Stimulated activated naive CD4-positive, alpha-beta T cell (primary cell): ENCODE measurements at regions not wholly inside any gene's neighbourhood (a gene's known extent, or its start where the extent isn't known, plus 50 kb on each side); places are given as distances from the start of the nearest gene placed in this dataset.
"Not testable (repeated sequence)": the region's sequence is repeated elsewhere in the genome, so short reads cannot be mapped to it uniquely, and the experiment has no call there.

Experiments used
- DNase-seq, 6 experiments: peaks; one replicate each; lab custom pipeline; 2025; lab: John Stamatoyannopoulos, UW

- no peak for DNase-seq
Measured at GRCh38 chr15:95758851-95759250, 571.6 kb upstream of the NR2F2 start.

GRCh38 chr15:95760508-95760907 is 570.0 kb upstream of the NR2F2 start:
- no peak for DNase-seq

GRCh38 chr15:95761501-95762165 is 568.9 kb upstream of the NR2F2 start:
- no peak for DNase-seq

DNA sequence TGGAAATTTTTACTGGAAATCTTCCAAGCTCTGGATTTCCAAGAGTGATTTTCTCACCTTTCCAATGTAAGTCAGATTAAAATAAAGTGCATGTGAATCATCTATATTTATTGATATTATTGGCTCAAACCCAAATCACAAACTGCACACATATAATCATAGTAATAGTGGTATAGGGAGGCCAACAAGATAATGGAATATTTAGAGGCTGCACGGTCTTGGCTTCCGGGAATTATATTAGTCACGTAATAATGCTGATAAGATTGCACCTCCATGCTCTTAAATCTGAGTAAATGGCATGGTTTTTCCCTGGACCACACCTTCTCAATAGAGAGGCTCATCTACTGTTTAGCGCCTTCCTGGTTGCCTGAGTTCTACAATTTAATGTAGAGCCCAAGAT is 567.1 kb upstream of the NR2F2 start:
- DNase-seq, result no peak

GRCh38 chr15:95765161-95765560 is 565.3 kb upstream of the NR2F2 start:
- DNase-seq, result no peak

GRCh38 chr15:95770196-95770595 is 560.3 kb upstream of the NR2F2 start:
- no peak for DNase-seq

GRCh38 chr15:95772982-95773381 is 557.5 kb upstream of the NR2F2 start:
- no peak for DNase-seq

- no peak for DNase-seq
Measured at GRCh38 chr15:95784508-95784907, 546.0 kb upstream of the NR2F2 start.

DNA sequence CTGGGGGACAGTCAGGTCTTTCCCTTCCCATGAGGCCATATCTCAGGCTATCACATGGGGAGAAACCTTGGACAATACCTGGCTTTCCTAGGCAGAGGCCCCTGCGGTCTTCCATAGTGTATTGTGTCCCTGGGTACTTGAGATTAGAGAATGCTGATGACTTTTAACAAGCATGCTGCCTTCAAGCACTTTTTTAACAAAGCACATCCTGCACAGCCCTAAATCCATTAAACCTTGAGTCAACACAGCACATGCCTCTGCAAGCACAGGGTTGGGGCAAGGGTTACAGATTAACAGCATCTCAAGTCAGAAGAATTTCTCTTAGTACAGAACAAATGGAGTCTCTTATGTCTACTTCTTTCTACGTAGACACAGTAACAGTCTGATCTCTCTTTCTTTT is 545.2 kb upstream of the NR2F2 start:
- DNase-seq, result not testable (repeated sequence)

DNA sequence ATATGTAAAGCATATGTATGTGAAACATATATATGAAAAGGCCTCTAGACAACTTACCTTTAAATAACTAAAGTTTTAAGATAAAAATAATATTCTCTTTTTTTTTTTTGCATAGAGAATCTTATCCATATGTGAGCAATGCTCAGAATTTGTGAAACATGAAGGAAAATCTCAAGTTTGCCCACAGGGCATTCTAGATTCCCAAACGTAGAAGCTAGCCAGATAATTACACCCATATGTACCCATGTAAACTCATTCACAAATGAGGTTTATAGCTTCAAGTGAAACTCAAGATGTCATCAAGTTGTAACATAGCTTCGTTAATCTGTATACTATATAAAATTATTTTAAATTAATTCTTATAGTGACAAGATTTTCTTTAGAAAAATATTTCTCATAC is 537.3 kb upstream of the NR2F2 start:
- no peak for DNase-seq

GRCh38 chr15:95795386-95795785 is 535.1 kb upstream of the NR2F2 start:
- no peak for DNase-seq

GRCh38 chr15:95799286-95800200 is 531.0 kb upstream of the NR2F2 start:
- DNase-seq, result no peak

DNA sequence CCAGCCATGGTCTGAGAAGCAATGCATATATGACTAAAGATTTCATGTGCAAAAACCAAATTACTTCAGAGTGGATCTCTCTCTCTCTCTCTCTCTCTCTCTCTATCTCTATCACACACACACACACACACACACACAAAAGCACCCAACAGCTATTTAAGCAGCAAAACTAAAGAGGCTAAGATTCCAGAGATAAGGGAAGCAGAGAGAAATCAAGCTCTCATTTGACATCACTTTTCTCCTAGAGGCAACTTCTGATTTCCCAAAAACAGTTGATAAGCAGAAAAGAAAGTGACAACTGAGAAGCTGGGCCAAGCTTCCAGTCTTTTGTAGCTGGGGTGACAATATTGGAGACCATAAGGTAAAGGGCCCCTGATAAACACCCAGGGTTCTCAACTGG is 526.0 kb upstream of the NR2F2 start:
- no peak for DNase-seq

GRCh38 chr15:95812491-95812890 is 518.0 kb upstream of the NR2F2 start:
- DNase-seq, result no peak

GRCh38 chr15:95814908-95815307 is 515.6 kb upstream of the NR2F2 start:
- no peak for DNase-seq

DNA sequence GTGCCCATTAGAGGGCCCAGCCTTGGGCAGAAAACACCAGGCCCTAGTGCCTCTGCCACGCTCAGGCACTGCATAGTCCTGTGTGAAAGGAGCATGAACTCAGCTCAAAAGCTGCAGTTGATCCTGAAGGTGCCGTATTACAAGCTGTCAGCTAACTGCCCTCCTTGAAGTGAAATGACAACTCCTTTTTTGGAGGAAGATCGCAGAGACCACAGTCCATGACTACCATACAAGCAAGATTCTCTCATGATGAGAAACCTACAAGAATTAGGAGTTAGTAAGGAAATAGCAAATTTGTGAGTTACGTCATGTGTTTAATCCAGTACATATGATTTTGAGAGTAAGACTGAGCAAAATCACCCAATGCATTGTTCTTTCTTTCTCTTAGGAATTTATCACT is 513.9 kb upstream of the NR2F2 start:
- no peak for DNase-seq

DNA sequence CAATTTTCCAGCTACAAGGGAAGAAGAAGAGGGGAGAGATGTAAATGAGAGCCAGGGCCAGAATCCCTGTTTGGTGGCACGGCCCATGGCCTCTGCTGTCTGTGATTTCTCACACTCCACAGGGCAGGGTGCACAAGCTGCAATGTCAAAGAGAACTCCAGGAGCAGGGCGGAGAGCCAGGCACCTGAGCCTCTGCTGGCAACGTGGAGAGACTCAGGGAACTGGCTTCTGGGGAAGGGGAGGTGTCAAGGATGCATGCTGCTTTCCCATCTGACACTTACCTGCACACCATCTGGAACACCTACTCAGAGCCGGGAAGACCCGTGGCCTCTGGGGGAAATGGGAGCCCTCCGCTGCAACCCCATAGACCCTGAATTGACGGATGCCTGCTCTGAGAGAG is 507.5 kb upstream of the NR2F2 start:
- no peak for DNase-seq

DNA sequence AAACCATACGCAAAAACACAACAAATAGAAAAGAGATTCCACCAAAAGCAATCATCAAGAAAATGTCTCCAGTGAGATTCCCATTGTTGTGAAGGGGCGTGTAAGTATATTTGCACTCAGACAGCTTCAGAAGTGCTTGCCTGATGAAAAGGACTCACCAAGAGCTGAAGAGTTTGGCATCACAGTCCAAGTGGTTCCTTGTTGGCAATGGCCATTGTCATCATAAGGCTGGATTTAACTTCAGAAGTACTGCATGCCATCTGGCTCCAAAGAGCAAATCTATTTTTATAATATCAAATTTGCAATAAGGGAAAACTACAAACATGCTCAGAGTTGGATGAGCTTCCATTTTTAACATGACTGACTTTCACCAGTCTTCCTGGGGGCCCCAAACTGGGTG is 505.3 kb upstream of the NR2F2 start:
- DNase-seq, result no peak

GRCh38 chr15:95825671-95826411 is 504.7 kb upstream of the NR2F2 start:
- DNase-seq, result no peak

DNA sequence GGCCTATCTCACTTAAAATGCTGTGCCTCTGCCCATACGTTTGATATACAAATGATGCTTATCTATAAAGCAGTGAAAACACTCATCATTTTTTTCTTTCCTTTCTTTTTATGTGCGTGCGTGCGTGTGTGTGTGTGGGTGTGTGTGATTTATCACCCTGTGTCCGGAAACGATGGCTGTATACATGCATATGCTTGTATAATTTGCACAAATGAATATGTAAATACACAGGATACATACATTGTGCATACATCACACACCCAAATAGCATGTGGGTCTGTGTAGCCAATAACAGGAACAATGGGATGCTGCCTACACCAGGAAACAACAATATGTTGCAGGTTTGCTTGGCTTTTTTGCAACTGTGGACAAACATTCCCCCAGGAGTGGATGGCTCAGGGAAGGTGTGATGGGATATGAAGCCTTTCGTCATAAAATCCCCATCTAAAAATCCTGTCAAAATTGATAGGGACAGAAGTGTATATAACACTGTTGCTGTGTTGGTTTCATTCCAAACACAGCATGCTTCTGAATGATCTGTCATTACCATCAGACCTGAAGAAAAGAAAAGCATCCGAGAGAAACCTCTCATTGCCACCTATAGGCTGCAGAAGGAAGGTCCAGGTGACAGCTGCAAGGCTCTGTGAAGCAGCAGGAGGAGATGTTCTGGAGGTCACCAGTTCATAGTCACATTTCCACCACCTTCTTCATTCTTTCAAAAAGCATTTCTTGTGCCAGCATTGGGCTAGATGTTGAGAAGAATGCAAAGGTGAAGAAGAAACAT is 503.9 kb upstream of the NR2F2 start:
- peak in 1 of 6 experiments; percentile 18 for DNase-seq

DNA sequence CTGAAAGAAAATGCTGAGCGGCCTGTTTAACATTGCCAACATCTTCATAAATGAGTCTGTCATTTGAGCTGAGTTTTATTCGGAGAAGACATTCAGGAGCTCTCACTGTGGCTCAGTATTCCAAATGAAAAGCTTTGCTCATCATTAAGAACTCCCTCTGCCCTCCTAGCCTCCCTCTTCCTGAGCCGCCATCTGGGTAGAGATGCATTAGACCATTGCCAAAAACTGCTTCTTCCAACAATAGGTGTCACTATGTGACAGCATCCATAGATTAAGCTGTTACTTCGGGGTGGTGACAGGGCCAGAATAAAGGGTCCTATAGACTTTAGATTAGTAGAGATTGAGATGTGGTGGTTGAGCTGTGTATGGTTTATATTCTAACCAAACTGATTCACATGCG is 501.4 kb upstream of the NR2F2 start:
- no peak for DNase-seq

GRCh38 chr15:95830281-95830680 is 500.2 kb upstream of the NR2F2 start:
- no peak for DNase-seq
